Prostate gland (tissue), 2 donors: ENCODE measurements at regions not wholly inside any gene's neighbourhood (a gene's known extent, or its start where the extent isn't known, plus 50 kb on each side); places are given as distances from the start of the nearest gene placed in this dataset.

Experiments used
- POLR2AphosphoS5 ChIP-seq: sonication (generic); formaldehyde crosslinking; IDR thresholded peaks from one replicate; pipeline ENCODE4 v1.6.1; 2017; ENCODE audit warnings: antibody characterized with exemption
- TF ChIP-seq, protein P1 (sequence below), 4 experiments: fragments of 200-600 bp in 2 of 4; fragments of 450-650 bp in 2 of 4; sonication (generic) in 2 of 4; IDR thresholded peaks; 1 replicate in 3 of 4; 2 replicates in 1 of 4; pipeline ENCODE4 v1.5.1; 2016 to 2019; ENCODE audit warnings: antibody characterized with exemption in 4 of 4, mild to moderate bottlenecking in 2 of 4, moderate library complexity in 2 of 4

DNA sequence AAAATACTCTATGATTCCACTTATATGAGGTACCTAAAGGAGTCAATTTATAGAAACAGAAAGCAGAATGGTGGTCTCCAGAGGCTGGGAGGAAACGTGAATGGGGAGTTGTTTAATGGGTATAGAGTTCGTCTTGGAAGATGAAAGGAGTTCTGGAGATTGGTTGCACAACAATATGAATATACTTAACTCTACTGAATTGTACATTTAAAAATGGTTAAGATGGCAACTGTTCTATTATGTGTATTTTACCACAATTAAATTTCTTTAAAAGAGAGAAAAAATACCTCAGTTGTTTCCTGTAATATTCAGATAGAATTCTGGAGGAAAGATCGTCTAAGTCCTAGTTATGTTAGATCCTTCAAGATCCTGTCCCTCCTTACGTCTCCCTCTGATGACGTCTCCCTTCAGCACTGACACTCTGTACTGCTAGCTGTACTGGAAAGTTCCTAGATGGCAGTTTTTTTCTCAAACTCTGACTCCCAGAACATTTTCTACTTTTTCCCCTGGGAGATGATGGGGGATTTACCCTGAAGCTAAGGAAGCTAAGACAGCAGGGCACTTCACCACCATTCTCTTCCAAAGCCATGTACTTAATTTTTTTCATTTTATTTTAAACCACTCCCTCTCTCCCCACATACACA, 53.2 kb upstream of the CAV2 start:
- no peak for TF ChIP-seq POLR2AphosphoS5
- TF ChIP-seq, protein P1, sequence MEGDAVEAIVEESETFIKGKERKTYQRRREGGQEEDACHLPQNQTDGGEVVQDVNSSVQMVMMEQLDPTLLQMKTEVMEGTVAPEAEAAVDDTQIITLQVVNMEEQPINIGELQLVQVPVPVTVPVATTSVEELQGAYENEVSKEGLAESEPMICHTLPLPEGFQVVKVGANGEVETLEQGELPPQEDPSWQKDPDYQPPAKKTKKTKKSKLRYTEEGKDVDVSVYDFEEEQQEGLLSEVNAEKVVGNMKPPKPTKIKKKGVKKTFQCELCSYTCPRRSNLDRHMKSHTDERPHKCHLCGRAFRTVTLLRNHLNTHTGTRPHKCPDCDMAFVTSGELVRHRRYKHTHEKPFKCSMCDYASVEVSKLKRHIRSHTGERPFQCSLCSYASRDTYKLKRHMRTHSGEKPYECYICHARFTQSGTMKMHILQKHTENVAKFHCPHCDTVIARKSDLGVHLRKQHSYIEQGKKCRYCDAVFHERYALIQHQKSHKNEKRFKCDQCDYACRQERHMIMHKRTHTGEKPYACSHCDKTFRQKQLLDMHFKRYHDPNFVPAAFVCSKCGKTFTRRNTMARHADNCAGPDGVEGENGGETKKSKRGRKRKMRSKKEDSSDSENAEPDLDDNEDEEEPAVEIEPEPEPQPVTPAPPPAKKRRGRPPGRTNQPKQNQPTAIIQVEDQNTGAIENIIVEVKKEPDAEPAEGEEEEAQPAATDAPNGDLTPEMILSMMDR (IDR thresholded peaks at IDR 0.05) = no peak
